Fibroblast of upper back skin (primary cell): ENCODE measurements at regions not wholly inside any gene's neighbourhood (a gene's known extent, or its start where the extent isn't known, plus 50 kb on each side); places are given as distances from the start of the nearest gene placed in this dataset.
"Not testable (repeated sequence)": the region's sequence is repeated elsewhere in the genome, so short reads cannot be mapped to it uniquely, and the experiment has no call there.

Experiments
- DNase-seq: peaks from one replicate; pipeline ENCODE4 v3.0.0-alpha.2; 2013

DNA sequence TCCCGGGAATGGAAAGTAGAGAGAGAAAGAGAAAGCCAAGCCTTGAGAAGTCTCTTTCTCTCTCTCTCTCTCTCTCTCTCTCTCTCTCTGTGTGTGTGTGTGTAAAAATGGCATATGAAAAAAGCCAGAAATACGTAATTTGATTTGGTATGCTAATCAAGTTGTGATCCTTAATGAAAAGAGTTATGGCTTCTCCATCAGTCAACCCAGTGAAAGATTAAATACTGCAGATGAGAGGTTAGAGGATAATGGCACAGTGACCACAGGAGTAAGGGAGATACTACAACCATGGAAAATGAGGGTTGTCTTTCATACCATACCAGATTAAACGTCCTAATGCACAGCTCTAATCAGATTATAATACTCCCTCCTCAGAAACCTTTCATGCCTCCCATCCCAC lies 193.5 kb upstream of the SOX2 start:
- DNase-seq: no peak

DNA sequence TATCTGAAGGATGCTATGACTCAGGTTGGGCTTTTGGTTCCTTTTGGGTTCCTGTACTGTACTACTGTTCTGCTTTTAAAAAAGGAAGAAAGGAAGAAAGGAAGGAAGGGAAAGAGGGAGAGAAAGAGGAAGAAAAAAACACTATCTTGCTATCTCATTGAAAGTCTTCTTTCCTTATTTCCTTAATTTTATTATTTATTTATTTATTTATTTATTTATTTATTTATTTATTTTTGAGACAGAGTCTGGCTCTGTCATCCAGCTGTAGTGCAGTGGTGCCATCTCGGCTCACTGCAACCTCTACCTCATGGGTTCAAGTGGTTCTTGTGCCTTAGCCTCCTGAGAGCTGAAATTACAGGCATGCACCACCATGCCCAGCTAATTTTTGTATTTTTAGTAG lies 198.9 kb upstream of the SOX2 start:
- no peak for DNase-seq

DNA sequence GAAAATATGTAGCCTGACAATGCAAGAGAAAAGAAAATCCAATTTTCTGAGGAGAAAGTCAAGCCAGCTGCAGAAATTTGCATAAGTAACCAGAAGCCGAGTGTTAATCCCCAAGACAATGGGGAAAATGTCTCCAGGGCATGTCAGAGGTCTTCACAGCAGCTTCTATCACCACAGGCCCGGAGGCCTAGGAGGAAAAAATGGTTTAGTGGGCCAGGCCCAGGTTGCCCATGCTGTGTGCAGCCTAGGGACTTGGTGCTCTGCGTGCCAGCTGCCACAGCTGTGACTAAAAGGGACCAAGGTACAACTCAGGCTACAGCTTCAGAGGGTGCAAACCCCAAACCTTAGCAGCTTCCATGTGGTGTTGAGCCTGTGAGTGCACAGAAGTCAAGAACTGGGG lies 201.2 kb upstream of the SOX2 start:
- DNase-seq: no peak

DNA sequence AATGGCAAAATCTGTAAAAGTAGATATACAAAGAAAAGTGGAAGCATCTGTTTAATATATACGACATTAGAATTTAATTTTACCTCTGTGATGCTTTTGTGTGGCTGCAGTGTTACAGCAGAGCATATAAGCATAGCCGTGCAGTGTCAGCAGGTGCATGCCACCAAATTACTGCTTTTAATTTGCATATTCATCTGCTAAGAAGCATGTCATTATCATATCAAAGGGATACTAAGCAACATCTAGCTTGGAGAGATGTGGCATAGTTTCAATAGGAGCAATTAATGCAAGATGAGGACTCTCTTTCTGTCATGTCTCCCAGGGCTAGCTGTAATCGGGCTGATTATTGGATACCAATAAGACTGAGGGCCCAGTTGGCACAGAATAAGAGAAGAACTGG lies 214.4 kb upstream of the SOX2 start:
- DNase-seq: no peak

DNA sequence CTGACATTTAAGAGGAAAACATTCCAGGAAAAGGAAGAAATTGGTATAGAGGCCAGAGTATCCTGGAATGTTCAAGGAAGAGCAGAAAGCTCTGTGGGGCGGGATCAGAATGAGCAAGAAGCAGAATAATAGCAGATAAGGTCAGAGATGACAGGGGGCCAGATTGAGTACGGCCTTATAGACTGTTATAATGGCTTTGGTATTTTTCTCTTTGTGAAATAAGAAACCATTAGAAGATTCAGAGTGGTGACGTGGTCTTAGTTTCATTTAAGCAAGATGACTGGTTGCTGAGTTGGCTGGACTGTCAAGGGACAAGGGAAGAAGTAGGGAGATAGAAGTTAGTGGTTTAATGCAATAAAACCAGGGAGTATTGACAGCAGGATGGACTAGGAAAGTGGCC lies 218.3 kb upstream of the SOX2 start:
- DNase-seq: peak; percentile 75

DNA sequence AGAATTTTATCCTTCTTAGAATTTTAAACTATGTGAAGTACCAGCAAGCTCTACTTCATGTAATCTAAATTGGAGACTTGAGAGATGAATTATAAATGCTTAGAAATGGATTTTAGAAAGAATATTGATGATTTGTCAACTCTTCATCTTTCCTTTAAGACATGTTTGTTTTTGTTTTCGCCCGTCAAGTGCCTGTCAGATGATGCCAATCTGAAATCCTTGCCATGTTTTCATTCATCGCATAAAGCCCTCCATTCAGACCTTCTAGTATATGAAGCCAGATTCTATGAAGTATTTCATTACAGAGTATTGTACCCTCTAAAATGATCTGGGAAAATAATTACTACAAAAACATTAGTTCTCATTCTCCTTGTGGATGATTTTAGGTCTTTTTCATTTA lies 223.2 kb upstream of the SOX2 start:
- DNase-seq: no peak

DNA sequence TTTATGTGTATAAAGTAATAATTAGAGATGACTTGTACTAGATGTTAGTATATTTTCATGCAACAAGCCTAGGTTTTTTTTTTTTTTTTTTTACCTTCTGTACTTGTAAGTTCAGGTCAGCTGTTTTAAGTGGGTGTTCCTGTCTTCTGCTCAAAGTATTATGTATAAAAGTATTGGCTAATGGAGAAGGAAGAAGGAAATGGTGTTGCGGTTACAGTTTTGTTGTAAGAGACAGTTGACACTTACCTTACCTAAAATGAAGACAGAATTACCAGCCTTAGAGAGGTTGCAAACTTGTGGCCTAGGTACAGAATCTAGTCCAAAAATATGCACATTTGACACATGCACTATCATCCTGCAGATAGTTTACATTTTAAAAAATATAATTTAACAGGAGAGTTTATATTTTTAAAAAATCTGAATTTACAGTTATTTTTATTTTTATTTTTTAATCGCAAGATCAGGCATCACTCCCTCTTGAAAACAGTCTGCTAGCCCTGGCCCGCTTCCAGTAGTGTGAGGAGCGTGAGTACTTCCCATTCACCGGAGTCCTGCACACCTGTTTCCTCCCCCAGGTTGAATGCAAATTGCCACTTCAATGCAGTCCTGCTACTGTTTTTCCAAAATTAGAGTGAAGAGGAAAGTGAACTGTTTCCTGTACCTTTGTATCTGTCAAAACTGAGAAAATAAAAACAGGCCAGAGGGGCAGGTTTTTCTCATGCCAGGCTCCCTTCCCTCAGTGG lies 224.3 kb upstream of the SOX2 start:
- no peak for DNase-seq

DNA sequence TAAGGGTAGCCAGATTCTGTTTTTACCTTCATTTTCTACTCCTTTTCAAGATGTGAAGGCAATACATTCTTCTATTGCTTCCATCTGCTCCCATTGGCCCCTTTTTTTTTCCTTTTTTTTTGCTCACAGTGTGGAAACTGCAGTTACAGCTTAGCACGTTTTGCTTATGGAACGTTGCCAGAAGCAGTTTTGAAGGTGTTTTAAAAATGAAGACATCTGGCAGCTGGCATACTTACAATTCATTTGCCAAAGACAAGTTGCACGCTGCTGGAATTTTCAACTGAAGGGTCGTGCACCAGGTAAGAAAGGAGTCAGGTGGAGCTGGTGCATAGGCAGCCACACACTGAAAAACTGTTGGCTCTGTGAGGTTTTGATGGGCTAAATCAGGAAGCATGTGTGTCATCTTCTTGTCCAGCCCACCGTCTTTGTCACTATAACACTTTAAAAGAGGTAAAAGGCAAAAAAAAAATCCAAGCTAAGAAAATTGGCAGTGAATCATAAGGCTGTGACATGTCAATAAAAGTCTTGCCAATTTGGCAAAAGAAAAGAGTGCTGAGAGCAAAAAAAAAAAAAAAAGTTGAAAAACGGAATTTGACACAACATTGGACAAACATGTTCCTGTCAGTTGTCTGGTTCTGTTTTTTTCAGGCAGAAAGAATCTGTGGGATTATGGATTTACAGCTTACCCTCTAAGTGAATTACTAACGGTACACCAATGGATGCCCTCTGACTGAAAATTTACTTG lies 225.4 kb upstream of the SOX2 start:
- no peak for DNase-seq

DNA sequence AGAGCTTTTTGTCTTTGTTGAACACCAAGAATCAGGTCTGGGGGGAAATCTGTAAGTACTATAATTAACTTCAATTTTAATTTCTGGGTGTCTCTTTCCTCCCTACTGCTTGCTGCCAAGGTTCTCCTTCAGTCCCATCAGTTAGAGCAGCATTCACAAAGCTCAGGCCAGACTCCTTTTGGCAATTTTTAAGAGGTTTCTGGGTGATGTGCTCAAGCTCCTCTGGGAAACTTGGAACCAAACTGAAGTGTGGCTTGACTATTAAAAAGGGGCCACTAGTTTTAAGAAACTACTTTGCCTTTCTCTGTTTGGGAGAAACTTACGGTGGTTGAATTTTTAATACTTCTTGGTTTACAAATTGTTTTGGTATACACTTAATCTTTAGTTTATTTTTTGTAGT lies 227.7 kb upstream of the SOX2 start:
- DNase-seq: no peak

DNA sequence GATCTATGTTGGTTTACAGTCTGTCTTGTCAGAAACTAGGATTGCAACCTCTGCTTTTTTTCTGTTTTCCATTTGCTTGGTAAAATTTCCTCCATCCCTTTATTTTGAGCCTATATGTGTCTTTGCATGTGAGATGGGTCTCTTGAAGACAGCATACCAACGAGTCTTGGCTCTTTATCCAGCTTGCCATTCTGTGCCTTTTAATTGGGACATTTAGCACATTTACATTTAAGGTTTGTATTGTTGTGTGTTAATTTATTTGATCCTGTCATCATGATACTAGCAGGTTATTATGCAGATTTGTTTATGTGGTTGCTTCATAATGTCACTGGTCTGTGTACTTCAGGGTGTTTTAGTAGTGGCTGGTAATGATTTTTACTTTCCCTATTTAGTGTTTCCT lies 236.6 kb upstream of the SOX2 start:
- not testable (repeated sequence) for DNase-seq

DNA sequence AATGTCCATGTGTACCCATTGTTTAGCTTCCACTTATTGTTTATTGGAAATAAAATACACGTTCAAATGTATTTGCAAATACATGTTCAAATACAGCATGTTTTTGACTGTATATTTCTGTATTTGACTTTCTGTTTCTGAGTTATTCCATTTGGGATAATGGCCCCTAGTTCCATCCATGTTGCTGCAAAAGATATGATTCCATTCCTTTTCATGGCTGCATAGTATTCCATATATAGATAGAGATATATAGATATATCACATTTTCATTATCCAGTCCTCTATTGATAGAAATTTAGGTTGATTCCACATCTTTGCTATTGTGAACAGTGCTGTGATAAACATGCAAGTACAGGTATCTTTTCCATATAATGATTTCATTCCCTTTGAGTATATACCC lies 241.4 kb upstream of the SOX2 start:
- DNase-seq: no peak

DNA sequence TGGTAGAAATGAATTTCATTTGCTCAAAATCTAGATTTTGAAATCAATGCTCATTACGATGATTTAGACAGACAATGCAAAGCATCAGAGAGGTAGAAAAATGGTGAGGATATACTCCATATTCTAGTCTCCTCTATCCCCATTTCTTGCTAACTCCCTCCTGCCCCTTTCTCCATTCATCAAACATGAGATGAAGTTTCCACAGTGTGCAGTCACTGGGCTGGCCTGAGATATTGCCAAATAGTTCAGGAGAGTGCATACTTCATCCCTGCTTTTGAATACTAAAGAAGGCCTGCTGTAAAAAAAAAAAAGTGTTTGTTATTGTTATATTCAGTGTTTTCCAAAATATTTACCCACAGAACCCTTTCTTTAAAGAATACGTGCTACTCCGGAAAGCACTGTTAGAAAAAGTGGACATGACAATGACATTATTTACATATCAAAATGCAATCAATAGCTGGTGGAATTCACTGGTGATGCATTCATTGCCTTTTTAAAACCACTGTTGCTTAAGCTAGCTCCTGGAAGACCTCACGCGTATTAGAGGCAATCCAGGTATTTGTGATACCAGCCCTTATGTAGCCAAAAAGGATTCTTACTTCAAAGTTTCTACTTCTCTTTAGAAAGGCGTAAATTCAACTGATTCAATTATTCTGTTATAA lies 247.6 kb upstream of the SOX2 start:
- no peak for DNase-seq

DNA sequence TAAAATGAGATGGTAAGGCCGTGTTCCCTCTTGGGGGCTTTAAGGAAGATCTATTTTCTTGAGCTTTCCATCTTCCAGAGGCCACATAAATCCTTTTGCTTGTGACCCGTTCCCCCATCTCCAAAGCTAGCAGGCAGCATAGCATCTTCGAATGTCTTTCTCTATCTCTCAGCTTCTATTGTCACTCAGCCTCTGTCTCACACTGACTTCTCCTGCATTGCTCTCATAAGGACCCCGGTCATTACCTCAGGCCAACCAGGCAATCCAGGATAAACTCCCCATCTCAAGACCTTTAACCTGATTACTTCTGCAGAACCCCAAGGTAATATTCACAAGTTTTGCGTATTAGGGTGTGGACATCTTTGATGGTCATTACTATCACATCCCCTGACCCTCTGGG lies 250.3 kb upstream of the SOX2 start:
- no peak for DNase-seq

DNA sequence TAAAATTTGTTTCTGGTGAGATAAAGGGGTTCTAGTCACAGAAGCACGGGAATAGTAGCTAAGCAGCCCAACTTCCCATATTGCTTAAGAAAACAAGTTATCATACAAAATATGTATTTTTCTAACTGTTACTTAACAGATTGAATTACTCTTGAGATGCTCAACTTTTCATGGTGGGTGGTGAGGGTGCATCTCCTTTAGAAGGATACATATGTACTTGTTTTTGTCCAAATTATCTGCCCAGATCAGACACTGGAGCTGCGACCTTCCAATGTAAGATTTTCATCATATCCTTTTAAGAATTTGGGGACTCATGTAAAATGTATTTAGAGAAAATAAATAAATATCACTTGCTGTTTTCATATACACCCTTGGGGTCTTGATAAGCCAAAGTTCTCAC lies 252.2 kb upstream of the SOX2 start:
- DNase-seq: no peak

DNA sequence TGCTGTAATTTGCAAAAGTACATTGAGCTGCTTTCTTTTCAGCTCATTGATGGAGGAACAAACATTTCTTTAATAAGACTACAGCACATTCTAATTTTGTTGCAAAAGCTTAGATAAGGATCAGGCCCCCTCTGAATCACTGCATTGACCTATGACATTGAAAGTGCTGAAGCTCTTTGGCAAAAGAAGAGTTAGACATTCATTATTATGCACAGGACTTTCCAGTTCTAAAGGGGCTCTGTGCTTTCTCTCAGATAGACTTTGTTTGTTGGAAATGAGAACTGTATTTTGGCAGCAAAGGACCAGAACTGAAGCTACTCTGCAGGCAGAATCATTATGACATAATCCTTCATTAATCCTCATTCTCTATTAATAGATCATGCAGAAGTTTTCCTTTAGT lies 252.9 kb upstream of the SOX2 start:
- DNase-seq: no peak

DNA sequence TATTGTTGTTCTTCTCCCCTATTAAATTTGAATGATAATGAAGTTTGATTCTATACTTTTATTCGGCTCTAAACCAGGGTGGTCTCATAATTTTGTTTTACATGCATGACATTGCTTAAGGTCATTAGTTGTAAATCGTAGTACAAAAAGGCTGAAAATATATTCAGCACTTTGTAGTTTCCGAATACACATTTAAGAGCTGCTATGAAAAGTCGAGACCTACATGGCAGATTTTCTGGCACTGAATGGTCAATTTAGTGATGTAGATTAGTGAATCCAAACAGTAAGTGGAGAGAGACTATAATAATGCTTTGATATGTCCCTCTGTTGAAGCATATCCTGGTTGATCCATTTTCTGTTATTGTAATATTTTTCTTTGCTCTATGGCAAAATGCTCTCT lies 254.0 kb upstream of the SOX2 start:
- DNase-seq: no peak

DNA sequence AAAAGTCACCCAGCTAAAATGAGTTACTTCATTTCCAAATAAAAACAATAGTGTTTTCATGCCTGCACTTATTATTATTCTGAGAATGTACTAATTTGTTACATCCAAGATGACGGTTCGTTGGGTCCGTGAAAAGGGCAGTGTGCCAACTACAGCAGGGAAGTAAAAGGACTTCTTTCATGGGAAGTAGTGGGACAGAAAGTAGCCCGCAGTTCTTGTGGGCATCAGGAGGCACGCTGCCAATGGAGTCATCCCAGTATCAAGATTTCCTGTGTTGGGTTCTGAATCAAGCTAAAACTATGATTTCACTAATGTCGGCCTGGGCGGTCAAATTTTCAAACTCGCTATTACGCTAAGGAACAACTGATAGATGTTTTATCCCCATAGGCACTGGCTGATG lies 254.5 kb upstream of the SOX2 start:
- DNase-seq: no peak

DNA sequence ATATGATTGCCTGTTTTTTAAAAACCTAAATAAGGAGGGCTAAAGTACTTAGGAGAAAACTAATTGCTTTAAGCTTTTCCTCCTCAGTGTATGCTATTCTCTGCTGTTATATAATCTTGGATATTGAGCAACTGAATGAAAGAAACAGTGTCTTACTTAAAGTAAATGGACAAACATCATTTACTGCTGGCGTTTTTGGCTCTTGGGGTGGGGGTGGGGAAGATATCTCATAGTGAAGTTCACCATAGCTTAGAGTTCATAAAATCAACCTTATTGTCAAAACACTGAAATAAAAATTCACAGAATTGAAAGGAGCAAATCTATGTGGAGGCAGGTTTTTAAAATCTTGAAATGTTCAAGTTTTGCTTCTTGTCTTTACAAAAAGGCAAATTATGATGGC lies 256.4 kb upstream of the SOX2 start:
- no peak for DNase-seq

DNA sequence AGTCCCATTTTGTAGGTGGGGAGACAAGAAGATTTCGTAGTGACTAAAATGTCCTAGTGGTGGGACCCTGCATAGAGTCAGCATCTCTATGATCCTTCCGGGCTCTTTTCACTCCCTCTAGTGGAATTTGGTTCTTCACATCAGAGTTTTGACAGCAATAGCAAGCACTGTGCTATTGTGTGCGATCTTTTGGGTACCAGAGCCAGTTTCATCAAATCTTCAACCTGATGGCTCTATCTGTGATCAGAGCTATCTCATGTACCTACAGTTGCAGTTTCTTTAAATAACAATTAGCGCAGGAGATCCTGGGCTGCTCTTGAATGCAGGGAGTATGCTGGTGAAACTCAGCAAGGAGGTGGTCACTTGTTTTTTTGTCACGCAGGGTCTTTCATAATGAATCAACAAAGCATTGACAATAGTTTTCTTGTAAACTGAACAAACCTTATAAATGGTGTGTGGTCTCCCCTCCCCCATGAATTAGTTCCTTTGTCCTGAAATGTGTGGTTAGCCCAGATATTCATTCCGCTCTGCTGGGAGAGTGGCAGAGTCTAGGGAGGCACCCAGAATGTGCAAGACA lies 257.2 kb upstream of the SOX2 start:
- DNase-seq: no peak

DNA sequence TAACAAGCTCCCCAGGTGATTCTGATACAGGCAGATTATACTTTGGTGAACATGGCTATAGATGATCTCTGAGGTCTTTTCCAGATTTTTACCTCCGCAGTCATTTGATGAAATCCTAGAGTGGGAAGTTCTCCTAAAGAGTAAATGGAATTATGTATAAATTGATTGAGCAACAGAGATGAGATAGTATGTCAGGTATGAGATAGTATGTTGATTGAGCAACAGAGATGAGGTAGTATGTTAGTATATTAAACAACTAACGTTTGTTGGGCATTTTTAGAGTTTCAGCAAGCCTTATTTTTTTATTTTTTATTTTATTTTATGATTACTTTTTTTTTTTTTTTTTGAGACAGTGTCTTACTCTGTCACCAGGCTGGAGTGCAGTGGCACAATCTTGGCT lies 265.0 kb upstream of the SOX2 start:
- no peak for DNase-seq

DNA sequence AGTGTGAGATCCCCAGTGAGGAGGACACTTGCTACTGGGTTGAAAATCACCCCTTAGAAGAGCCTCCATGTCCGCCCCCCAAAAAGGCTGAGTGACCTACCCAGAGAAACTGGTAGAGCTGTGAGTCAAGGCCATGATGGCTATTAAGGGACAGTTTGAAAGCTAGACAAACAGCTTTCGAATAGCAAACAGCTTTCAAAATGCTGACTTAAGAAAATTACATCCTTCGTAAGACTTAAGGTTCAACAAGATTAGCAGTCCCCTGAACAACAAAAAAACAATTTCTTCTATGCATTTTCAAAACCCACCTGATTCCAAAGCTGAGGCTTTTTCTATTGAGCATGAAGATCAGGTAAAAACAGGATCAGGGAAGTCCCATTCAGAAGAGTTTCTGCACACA lies 269.7 kb upstream of the SOX2 start:
- no peak for DNase-seq

DNA sequence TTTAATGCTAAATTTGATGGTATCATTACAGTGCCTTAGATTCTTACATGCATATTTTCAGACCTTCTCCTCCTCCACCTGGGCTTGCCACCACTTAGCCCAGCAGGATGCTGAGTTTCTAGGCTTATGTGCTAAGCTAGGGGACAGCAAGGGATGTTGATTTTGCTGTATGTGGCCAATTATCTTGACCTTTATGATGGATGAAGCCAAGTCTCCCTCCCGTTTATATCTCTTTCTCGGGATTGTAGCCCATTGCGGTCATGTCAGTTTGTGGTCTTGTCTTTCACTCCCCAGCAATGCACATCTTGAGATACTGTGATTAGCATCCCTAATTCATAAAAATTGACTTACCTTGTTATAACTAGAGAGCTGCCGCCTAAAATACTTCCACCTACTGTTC lies 278.7 kb upstream of the SOX2 start:
- no peak for DNase-seq

DNA sequence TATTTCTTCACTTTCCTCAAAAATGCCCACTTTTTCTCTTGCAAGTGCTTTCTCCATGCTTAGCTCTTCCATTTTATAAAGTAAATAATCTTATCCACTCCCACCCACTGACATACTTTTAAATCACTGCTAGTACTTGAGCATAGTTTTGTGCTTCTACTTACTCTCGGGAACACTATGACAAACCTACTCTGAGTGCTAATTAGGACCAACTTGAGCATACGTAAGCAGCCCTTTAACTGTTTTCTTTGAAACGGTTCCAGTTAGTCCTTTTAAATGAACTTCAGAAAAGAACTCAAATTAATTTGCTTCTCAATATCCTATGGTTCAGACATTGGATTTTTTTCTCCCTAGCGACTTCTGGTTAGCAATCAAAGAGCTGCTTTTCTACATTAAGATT lies 280.0 kb upstream of the SOX2 start:
- no peak for DNase-seq

DNA sequence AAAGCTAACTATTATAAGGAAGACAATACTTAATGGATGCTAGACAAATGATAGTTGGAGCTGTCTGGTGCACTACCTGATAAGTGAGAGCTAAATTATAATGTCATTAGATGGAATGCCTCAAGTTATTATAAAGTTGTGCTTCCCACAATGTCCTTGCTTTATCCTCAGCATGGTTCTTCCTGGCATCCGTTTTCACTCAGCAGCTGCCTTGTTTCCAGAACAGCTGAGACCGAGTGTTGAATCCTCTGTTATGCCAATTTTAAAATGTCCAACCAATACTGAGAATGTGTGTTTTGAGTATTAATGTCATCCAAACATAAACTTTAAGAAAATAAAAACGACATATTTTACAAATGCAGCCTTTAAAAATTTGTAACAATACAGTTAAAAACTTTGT lies 286.7 kb upstream of the SOX2 start:
- no peak for DNase-seq
